Mononuclear cell (primary cell): ENCODE measurements at regions not wholly inside any gene's neighbourhood (a gene's known extent, or its start where the extent isn't known, plus 50 kb on each side); places are given as distances from the start of the nearest gene placed in this dataset.

Experiments used
- H3K27me3 ChIP-seq: 2 replicates; pipeline ENCODE4 v1.6.0; 2011; ENCODE audit warnings: low read length, control low read depth; ENCODE audit not compliant: insufficient read depth
- H3K4me1 ChIP-seq: 2 replicates; pipeline ENCODE4 v1.5.1; 2011; ENCODE audit warnings: mild to moderate bottlenecking, low read length, control low read depth; ENCODE audit not compliant: insufficient read depth
- H3K4me3 ChIP-seq: 2 replicates; pipeline ENCODE4 v1.5.1; 2011; ENCODE audit warnings: mild to moderate bottlenecking, low read length, moderate library complexity
- H3K9me3 ChIP-seq: 2 replicates; pipeline ENCODE4 v1.5.1; 2011; ENCODE audit warnings: low read depth, mild to moderate bottlenecking, control low read depth, low read length

DNA sequence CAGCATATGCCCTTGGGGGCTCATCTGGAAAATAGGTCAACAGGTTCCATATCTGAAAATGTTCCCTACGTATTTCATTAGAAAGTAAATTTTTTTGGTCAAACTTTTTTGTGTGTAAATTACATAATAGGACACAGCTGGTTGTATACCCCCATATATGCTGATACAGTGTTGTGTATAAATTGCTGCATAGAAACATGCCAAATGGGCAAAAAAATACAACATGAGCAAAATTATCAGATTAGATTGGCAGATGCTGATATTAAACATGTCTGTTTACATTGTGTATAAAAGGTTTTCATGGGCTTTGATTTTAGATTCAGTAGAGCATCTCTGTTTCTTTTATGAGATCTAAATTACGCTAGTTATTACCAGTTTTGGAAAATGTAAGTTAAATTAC, 2223.0 kb downstream of the MAT2B start:
- no peak overlapping the region for H3K4me3 ChIP-seq
- H3K9me3 ChIP-seq = peaks cover 8% of the 10 kb centered on the region
- no peaks in the 10 kb centered on the region for H3K27me3 ChIP-seq
- H3K4me1 ChIP-seq = no peaks in the 10 kb centered on the region

DNA sequence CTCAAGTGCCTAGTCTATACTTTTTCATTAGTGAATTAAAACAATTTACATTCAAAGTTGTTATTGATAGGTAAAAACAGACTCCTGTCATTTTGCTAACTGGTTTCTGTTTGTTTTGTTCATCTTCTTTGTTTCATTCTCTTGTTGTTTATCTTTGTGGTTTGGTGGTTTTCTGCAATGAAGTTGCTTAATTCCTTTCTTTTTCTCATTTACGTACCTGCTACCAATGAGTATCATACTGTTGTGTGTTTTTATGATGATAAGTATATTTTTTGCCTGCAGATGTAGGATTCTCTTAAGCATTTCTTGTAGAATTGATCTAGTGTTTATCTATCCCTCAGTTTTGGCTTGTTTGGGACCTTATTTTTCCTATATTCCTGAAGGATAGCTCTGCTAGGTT, 2230.0 kb downstream of the MAT2B start:
- Histone ChIP-seq H3K27me3 (no peaks in the 10 kb centered on the region), H3K4me3 (no peak overlapping the region), H3K9me3 (peaks cover 20% of the 10 kb centered on the region), H3K4me1 (no peaks in the 10 kb centered on the region)

DNA sequence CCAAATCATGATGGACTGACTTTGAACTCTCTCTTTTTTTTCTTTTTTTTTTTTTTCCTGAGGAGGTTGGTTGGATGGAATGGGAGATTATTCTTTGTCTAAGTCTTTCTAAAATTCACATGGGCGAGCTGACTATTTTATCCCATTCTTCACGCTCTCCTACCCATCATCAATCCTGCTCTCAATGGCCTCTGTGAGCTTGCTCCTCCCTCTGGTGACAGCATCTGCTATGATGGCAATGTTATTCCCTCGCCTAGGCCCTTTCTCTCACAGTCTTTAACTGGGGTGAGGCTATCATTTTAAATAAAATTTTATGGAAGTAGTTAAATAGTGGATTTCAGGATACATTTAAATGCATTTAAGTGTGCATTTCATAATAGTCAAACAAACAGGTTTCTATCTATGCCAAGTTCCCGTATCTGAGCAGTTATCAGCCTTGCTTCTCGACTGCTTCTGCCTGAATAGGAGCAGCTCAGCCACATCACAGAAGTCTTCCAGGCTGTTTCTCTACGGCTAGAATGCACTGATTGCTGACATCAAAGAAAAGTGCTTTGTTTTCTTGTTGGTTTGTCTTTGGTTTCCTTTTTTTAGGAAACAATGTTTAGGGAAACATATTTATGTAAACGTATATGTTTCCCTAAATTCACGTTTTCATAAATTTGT, 2233.8 kb downstream of the MAT2B start:
- H3K27me3 ChIP-seq = no peaks in the 10 kb centered on the region
- no peak overlapping the region for H3K4me3 ChIP-seq
- peaks cover 12% of the 10 kb centered on the region for H3K9me3 ChIP-seq
- no peaks in the 10 kb centered on the region for H3K4me1 ChIP-seq

DNA sequence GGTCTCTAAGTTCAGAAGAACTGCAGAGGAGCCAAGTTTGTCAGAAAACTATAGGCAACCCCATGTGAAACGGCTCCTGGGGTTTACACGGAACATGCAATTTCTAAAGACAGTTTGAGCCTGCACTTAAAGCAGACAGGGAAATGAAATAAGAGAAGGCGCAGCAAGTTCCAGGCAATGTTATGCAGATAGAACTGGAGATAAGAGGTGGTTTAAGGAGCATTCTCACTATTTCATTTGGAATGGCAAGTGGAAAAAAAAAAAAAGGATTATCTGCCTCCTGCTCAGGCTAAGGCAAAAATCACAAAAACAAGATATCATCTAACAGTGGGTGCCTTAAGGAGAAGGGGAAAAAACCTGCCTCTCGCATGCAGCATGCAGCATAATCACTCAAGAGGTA, 2252.4 kb downstream of the MAT2B start:
- Histone ChIP-seq H3K4me3 (no peak overlapping the region), H3K27me3 (no peaks in the 10 kb centered on the region), H3K4me1 (no peaks in the 10 kb centered on the region), H3K9me3 (peaks cover 10% of the 10 kb centered on the region)

DNA sequence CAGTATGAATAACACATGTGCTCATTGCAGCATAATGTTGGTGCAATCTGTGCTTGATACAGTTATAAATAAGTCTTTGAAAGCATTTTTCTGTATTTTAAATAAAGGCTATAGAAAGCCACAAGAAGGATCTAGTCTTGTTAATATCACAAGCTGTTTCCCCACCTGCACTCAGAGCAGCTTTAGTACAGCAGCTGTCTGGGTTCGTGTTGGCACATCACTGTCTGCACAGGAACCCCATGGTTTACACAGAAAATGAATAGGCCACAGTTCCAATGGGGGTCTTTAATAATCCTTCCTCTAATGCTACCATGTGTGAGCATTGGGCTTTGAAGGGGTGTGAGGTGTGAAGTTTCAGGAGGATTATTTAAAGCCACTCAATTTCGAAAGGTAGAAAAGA, 2269.7 kb downstream of the MAT2B start:
- H3K4me1 ChIP-seq = no peaks in the 10 kb centered on the region
- H3K27me3 ChIP-seq = no peaks in the 10 kb centered on the region
- no peaks in the 10 kb centered on the region for H3K9me3 ChIP-seq
- H3K4me3 ChIP-seq = no peak overlapping the region

DNA sequence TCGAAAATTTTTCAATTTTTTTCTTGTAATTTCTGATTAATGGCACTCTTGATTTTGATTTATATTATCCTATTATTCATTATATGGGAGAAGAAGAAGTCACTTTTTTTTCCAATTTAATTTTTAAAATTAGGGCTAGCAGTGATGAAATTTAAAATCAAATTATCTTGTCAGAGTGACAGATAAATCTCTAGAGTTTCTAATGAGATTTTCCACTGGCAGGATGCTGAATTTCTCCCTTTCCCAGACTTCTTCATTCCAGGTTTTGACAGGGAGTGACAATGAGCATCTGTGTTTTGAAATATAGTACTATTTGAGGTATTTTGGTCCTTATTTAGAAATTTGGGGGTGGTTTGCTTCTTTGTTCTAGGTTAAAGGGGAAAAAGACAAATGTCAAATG, 2274.1 kb downstream of the MAT2B start:
- Histone ChIP-seq H3K27me3 (no peaks in the 10 kb centered on the region), H3K9me3 (no peaks in the 10 kb centered on the region), H3K4me1 (no peaks in the 10 kb centered on the region), H3K4me3 (no peak overlapping the region)

DNA sequence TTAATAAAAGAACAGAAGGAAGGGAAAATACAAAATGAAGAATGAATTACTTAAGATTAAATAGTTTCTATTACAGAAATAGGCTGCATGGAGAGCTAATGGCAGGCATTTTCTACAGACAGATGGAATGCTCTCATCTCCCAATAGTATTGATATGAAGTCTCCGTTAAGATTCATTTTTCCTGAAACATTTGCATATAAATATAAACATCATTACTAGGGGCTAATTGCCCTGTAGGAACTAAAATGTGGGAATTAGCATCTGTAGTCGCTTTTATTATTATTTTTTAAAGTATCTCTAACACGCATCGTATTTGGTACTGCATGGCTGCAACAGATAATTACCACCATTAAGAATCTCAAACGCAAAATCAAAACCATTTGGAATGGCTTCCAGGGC, 2275.5 kb downstream of the MAT2B start:
- H3K9me3 ChIP-seq = no peaks in the 10 kb centered on the region
- no peaks in the 10 kb centered on the region for H3K4me1 ChIP-seq
- no peak overlapping the region for H3K4me3 ChIP-seq
- H3K27me3 ChIP-seq = no peaks in the 10 kb centered on the region

DNA sequence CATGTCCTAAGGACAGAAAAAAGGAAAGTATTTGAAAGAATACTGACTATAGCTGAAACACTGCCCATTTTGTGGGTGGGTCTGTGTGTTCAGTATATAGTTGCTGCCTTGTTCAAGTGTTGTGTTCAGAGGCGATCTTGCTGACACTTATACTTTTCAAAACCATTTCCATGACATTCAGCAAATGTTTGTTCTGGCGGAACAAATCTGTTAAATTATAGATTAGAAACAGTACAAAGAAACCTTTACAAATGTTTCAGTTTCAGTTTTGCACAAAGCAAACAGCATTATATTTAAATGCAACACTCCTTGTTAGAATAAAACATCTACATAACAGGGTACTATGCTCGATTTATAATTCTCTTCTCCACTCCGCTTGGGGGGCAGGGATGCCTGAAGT, 2276.3 kb downstream of the MAT2B start:
- H3K4me1 ChIP-seq = no peaks in the 10 kb centered on the region
- no peaks in the 10 kb centered on the region for H3K27me3 ChIP-seq
- H3K9me3 ChIP-seq = no peaks in the 10 kb centered on the region
- H3K4me3 ChIP-seq = no peak overlapping the region

DNA sequence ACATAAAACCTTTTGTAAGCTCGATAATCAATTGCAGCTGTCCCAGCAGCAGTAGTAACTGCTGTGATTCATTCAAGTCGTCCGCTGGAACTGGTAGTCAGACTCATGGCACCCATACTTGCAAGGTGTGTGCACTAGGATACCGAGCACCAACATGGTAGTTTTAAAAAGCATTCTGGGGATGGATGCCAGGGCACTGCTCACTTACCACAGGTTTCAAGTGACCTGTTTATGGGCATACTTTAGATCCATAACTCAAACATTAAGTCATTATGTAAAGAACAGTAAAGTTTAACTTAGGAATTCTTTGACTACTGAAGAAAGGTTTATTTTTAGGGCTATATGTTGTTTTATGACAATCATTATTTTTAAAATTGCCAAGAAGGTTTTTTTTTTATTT, 2277.6 kb downstream of the MAT2B start:
- Histone ChIP-seq H3K27me3 (no peaks in the 10 kb centered on the region), H3K4me3 (no peak overlapping the region), H3K4me1 (no peaks in the 10 kb centered on the region), H3K9me3 (peaks cover 5% of the 10 kb centered on the region)

DNA sequence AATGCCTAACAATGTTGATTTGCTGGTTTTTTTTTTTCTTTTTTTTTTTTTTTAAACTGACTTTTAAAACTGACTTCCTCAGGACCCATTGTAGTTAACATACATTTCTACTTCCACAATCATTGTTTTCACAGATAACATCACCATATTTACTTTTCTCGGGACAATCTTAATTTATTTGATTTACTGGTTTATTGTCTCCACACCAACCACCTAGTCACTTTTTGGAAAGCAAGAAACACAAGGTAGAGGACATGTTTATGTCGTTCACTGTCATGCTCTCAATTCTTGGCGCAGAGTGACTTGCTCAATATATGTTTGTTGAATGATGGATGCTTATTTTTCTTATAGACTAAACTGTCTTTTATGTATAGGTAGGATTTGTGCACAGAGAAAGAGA, 2280.7 kb downstream of the MAT2B start:
- Histone ChIP-seq H3K27me3 (no peaks in the 10 kb centered on the region), H3K4me1 (no peaks in the 10 kb centered on the region), H3K4me3 (no peak overlapping the region), H3K9me3 (peaks cover 10% of the 10 kb centered on the region)

DNA sequence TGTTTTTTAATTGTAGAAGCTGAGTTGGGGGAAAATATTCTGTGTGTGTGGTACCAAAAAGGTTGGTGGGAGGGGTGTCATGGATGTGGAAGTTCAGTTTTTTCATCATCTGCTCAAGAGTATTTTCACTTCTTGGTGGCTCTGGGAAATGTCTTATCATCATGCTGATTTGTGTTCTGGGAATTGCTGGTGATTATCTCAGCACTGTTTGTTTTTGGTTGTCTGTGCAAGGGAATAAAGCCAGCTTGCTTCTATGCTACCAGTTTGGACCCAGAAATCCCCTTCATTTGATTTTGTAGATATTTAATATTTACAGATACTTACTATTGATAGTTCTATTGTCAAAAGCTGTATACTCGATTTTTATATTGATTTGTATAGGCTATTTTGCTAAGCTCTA, 2289.7 kb downstream of the MAT2B start:
- Histone ChIP-seq H3K4me3 (no peak overlapping the region), H3K9me3 (peaks cover under 1% of the 10 kb centered on the region), H3K27me3 (no peaks in the 10 kb centered on the region), H3K4me1 (no peaks in the 10 kb centered on the region)

DNA sequence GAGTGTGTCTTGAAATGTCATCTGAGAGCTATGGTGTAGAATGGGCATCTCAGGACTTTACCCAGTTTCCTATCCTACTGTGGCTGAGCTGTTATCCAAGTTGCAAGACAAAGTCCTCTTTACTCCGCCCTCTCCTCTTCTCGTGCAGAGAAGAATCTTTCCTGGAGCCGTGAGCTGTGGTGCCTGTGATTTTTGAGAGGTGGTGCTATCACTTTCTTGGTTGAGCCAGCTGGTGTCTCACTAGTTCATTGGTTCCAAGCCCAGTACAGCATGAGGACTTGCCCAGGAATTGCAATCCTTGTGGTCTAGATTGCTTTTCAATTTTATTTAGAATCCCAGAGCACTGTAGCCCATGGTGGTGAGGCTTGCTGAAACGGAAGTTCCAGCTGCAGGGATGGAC, 2300.3 kb downstream of the MAT2B start:
- Histone ChIP-seq H3K9me3 (peaks cover 4% of the 10 kb centered on the region), H3K4me3 (no peak overlapping the region), H3K27me3 (no peaks in the 10 kb centered on the region), H3K4me1 (no peaks in the 10 kb centered on the region)

DNA sequence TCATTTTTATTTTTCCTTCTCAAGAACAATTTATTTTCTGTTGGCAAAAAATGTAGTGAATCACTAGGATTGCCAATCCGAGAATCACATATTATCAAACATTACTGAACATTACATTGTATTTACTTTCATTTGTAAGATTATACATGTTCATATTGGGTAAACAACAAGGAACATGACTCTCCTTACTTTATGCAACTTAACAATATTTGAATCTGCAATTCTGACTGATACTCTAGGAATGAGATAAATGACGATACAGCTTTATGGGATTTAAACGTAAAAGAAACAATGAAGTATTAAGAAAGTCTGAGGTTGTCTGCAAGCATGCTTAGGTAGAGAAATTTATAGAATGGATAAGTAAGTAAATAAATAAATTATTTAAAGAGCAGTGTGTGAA, 2302.9 kb downstream of the MAT2B start:
- H3K4me3 ChIP-seq = no peak overlapping the region
- H3K9me3 ChIP-seq = no peaks in the 10 kb centered on the region
- no peaks in the 10 kb centered on the region for H3K27me3 ChIP-seq
- no peaks in the 10 kb centered on the region for H3K4me1 ChIP-seq

DNA sequence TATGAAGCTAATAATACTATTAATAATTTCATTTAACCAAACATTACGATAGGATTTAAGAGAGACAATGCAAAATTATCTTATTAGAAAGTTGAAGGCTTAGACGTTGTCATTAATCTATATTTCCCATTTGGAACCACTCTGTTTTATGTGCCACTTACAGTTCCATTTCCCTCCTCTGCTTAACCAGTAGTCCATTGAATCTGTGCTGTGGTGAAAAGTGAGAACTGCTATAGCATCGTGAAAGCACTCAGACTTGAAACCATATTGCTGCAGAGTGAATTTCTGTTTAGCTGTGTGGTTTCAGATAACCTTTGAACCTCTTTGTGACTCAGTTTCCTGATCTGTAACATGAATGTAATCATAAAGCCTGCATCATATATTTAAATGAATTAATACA, 2304.5 kb downstream of the MAT2B start:
- Histone ChIP-seq H3K4me3 (no peak overlapping the region), H3K4me1 (no peaks in the 10 kb centered on the region), H3K9me3 (no peaks in the 10 kb centered on the region), H3K27me3 (no peaks in the 10 kb centered on the region)

DNA sequence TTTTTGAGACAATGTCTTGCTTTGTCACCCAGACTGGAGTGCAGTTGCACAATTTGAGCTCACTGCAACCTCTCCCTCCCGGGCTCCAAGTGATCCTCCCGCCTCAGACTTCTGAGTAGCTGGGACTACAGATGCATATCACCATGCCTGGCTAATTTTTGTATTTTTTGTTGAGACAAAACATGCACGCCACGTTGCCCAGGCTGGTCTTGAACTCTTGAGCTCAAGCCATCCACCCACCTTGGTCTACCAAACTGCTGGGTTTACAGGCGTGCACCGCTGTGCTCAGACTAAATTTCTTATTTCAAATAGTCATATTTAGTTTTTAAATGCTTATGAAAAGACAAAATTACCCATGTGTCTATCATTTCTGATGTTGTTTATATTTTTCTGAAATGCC, 2324.1 kb downstream of the MAT2B start:
- Histone ChIP-seq H3K9me3 (no peaks in the 10 kb centered on the region), H3K4me1 (no peaks in the 10 kb centered on the region), H3K4me3 (no peak overlapping the region), H3K27me3 (no peaks in the 10 kb centered on the region)

DNA sequence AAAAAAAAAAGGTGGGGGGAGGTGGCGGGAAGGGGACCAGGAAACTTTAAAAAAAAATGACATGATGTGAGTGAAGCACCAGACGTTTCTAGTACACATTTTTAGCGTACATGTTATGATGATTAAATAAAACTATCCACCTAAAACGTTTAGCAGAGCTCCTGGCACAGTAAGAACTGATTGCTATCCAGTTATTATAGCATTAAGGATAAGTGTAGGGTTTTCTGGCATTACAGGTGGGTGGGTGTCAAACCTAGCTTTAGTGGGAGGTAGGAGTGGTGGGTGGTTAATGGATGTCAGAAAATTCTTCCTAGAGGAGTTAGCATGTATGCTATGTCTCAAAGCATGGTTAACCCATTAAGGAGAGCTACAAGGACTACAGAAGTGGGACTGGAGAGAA, 2329.5 kb downstream of the MAT2B start:
- no peaks in the 10 kb centered on the region for H3K9me3 ChIP-seq
- no peaks in the 10 kb centered on the region for H3K4me1 ChIP-seq
- H3K4me3 ChIP-seq = no peak overlapping the region
- no peaks in the 10 kb centered on the region for H3K27me3 ChIP-seq
